22Rv1 (cell line): ENCODE measurements at regions not wholly inside any gene's neighbourhood (a gene's known extent, or its start where the extent isn't known, plus 50 kb on each side); places are given as distances from the start of the nearest gene placed in this dataset.

Source experiments
- ZFX ChIP-seq: fragments of 450-650 bp; IDR thresholded peaks from 2 replicates; pipeline ENCODE4 v1.6.1; 2017; ENCODE audit warnings: antibody characterized with exemption, borderline replicate concordance
- TF ChIP-seq, protein P1 (sequence below): fragments of 450-650 bp; IDR thresholded peaks from 2 replicates; pipeline ENCODE4 v1.5.1; 2017; ENCODE audit warnings: mild to moderate bottlenecking

DNA sequence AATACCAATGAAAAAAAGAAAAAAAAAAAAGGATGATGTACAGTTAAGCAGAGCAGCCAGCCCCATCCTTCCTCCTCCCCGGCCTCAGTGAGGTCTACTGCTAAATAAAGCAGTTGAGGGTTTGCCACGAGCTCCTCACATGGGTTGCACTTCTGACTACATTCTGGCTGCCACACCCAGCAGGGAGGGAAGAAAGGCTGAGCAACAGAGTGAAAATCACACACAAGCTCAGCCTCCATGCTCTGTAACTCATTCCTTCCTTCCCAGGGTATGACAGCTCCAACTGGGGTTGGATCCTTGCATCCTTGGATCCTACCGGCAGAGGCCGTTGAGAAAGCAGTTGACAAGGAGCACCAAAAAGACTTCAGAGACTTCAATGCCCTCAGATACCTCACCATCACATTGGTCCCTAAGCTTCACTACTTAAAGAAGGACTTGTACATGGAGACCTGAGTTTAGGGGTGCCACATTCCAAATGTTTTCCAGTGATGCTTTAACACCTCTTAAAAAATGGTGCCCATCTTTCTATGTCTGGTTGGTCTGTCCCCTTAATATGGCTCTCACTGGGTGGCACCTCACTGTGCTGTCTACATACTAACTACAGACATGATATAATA lies 52.9 kb upstream of the PIK3CG start:
- TF ChIP-seq, protein P1, sequence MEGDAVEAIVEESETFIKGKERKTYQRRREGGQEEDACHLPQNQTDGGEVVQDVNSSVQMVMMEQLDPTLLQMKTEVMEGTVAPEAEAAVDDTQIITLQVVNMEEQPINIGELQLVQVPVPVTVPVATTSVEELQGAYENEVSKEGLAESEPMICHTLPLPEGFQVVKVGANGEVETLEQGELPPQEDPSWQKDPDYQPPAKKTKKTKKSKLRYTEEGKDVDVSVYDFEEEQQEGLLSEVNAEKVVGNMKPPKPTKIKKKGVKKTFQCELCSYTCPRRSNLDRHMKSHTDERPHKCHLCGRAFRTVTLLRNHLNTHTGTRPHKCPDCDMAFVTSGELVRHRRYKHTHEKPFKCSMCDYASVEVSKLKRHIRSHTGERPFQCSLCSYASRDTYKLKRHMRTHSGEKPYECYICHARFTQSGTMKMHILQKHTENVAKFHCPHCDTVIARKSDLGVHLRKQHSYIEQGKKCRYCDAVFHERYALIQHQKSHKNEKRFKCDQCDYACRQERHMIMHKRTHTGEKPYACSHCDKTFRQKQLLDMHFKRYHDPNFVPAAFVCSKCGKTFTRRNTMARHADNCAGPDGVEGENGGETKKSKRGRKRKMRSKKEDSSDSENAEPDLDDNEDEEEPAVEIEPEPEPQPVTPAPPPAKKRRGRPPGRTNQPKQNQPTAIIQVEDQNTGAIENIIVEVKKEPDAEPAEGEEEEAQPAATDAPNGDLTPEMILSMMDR = no peak
- no peak for TF ChIP-seq ZFX
